Loucy (cell line): ENCODE measurements at regions not wholly inside any gene's neighbourhood (a gene's known extent, or its start where the extent isn't known, plus 50 kb on each side); places are given as distances from the start of the nearest gene placed in this dataset.

ENCODE experiments used
- EZH2phosphoT487 ChIP-seq: fragments of 200-600 bp; IDR thresholded peaks from 2 replicates; pipeline ENCODE4 v1.6.1; 2018; ENCODE audit warnings: antibody characterized with exemption, mild to moderate bottlenecking, moderate library complexity, borderline replicate concordance
- TF ChIP-seq, protein P1 (sequence below): fragments of 200-600 bp; sonication (generic); conservative IDR thresholded peaks from 2 replicates; pipeline ENCODE4 v1.5.1; 2014; ENCODE audit warnings: mild to moderate bottlenecking, antibody characterized with exemption, low read length

DNA sequence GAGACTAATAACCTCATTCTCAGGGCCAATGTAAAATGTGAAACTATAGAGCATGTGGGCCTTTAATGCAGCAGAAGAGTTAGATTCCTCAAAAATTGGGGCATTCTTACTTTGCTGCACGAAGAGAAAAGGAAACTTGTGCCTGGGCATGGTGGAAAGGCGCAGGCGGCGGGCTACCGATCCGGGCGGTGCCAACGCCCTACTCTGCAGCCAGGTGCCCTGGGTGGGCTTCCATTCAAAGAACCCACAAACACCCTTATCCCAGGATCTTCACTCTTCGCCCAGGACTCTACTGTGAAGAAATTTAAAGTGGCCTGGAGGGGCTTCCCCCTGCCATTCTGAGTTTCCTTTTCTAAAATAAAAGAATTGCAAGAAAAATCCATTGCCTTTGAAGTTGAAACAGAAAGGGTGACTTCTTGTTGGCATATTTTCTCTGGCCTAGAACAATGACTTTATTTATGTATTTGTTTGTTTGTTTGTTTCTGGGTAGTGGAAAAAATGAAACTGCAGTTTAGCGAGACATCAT lies 124.9 kb downstream of the TMEM161B start:
- TF ChIP-seq EZH2phosphoT487: no peak
- TF ChIP-seq, protein P1, sequence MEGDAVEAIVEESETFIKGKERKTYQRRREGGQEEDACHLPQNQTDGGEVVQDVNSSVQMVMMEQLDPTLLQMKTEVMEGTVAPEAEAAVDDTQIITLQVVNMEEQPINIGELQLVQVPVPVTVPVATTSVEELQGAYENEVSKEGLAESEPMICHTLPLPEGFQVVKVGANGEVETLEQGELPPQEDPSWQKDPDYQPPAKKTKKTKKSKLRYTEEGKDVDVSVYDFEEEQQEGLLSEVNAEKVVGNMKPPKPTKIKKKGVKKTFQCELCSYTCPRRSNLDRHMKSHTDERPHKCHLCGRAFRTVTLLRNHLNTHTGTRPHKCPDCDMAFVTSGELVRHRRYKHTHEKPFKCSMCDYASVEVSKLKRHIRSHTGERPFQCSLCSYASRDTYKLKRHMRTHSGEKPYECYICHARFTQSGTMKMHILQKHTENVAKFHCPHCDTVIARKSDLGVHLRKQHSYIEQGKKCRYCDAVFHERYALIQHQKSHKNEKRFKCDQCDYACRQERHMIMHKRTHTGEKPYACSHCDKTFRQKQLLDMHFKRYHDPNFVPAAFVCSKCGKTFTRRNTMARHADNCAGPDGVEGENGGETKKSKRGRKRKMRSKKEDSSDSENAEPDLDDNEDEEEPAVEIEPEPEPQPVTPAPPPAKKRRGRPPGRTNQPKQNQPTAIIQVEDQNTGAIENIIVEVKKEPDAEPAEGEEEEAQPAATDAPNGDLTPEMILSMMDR: no peak
